HL-60/S4 treated with phorbol 12-myristate 13-acetate at 8.2 ng/mL for 4 days and 3 days (cell line): ENCODE measurements at regions not wholly inside any gene's neighbourhood (a gene's known extent, or its start where the extent isn't known, plus 50 kb on each side); places are given as distances from the start of the nearest gene placed in this dataset.

Experiments used
- in situ Hi-C: fragments of 300-500 bp; cut with MboI; formaldehyde crosslinking; loops from 2 replicates; pipeline ENCODE4 v1.15.0; 2022; ENCODE audit warnings: low sequenced_read_pairs

DNA sequence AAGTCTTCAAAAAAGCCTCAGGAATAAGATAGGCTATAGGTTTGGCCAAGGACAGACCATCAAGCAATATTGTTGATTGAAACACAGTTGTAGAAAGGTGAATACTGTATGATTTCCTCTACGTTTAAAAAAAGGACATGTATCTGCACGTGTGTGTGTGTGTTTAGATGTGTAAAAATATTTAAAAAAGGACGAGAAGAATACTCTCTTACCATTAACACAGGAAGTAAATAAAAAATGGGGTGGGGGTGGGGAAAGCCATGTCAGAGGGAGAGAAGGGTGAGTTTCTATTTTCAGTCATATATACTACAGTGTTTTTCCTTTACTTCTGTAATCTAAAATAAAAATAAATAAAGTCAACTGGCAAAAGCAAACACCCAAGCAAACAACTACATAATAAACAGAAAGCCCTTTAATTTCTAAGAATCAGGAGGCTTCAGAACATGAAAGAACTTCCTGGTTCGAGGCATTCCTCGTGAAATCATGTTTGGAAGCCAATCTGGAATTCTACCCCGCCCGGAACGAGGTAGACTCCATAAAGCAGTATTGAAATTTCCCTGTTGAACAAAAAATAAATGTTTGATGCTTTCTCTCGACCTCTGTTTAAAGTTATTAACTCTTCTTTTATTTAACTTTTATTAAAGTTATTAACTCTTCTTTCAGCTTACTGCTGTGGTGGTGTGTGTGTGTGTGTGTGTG lies 158.1 kb upstream of the ZNF217 start:
- in situ Hi-C loops = no loop called here

DNA sequence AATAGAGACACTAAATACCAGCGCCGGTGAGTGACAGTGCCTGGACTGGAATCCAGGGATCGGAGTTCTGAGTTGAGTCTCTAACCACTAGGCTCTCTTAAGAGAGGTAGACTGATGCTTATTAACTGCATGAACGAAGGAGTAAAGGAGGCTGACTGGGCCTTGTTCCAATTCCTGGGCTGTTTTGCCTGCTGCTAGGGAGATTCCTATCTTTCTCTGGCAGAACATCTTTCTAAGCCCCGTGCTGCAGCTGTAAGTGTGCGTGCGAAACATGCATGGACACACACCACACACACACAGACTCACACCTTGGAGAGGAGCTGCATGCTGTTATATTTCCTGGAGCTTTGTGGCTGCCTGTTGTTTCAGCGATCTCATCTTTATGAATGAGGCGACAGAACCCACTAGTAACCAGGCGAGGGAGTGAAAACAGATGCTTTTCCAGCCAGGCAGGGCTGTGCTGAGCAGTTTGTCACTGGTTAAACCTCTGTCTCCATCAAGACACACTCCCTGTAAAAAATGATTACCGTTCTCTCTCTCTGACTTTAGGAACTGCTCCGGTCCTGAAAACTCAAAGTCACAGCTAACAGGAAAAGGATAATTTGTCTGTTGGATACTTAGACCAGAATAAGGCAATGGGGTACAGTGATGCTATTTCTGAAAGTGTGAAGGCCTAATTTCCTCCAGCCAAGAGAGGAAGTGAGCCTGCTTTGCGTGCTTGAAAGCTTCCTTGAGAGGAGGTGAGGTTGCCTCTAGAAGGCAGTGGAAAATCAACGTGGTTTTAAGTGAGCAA lies 157.4 kb upstream of the ZNF217 start:
- in situ Hi-C loops = no loop called here

DNA sequence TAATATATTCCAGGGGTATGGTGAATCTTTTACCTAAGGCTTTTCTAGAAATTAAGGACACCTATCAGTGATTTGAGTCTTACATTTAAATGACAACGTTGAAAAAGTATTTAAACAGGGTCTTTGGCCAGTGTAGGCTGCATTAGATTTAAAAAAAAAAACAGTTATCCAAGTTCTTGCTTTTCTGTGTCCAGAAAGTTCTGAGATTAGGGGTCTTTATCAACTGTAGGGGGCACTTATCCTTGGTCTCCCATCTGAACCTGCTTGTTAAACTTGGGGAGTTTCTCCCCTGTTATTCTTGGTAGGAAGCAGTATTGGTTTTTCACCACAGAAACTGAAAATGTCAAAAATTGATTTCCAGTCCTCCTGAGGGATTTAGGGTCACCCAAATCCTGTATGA lies 155.9 kb upstream of the ZNF217 start:
- in situ Hi-C loops = loop anchor here (25.0 kb wide), 1 partner anchor 188 kb away; no protein-coding TSS in a partner anchor

DNA sequence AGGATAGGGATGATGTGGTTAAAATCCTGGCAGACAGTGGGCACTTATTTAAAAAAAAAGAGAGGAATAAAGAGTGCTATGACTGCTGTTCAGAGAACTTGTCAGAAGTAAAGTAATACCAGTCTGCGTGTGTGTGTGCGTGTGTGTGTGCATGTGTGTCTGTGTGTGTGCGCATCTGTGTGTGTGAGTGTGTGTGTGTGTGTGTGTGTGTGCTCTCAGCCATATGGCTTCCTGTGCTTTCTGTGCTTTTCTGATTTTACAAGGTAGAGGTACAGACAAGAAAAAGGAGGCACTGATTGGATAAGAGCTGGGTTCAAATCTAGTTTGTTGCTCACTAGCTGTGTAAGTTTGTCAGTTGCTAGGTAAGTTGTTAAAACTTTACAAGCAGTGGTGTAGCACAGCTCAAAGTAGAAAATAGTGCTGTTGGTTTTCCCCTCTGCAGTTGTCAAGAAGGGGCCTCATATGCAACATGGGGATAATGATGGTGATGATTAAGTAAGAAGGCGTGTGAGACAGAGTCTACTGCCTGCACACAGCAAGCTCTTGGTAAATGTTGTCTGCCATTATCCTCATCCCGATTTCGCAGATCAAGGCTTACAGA lies 155.3 kb upstream of the ZNF217 start:
- in situ Hi-C loops = loop anchor here (25.0 kb wide), 1 partner anchor 188 kb away; no protein-coding TSS in a partner anchor

DNA sequence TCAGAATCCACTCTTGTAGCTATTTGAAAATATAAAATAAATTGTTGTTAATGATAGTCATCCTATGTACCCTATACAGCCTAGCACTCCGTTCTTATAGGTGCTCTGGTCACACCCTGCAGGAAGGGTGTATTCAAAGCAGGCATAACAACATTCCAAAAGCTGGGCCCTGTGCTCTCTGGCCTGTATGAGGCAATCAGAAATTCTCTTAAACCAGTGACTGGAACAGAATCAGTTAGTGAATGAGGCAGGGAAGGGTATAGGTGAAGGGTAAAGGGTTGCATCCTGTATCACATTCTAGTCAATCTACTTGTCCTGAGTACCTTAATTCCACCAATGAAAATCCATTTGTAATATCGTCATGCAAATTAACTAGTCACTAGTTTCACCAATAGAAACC lies 154.5 kb upstream of the ZNF217 start:
- in situ Hi-C loops = loop anchor here (25.0 kb wide), 1 partner anchor 189 kb away; no protein-coding TSS in a partner anchor

DNA sequence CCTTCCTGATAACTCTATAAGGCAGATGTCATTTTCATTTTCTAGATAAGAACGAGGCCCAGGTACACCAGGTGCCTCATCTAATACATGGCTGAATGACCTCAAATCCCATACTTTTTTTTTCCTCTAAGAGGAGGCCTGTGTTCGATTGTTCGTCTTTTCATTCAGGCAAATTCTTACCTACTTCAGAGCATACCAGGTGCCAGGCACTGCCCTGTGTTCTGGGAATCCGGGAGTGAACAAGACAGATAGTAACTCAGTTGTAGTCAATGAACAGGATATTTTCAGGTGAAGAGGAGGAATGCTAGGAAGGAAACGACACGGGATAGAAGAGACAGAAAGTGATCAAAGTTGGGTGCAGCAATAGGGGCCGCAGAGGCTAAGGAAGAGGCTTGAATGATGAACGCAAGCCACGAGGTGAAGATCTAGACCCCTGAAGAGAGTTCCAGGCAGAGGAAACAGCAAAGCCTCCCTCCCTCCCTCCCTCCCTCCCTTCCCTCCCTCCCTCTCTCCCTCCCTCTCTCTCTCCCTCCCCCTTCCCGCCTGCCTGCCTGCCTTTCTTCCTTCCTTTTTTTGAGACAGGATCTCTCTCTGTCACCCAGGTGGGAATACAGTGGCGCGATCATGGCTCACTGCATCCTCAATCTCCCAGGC lies 150.1 kb upstream of the ZNF217 start:
- in situ Hi-C loops = loop anchor here (25.0 kb wide), 1 partner anchor 194 kb away; no protein-coding TSS in a partner anchor

DNA sequence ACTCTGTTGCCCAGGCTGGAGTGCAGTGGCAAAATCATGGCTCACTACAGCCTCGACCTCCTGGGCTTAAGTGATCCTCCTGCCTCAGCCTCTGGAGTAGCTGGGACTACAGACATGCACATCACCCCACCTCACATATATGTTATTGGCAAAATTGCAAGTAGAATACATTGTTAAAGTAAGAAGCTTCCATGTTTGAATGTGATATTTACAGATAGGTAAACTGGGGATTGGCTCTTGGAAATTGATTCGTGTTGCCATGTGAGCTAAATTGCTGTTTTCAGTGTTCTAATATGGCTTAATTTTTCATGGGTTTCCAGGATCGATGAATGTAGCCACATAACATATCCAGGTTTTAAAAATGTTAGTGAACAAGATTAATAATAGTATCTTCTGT lies 149.0 kb upstream of the ZNF217 start:
- in situ Hi-C loops = loop anchor here (25.0 kb wide), 1 partner anchor 195 kb away; no protein-coding TSS in a partner anchor

DNA sequence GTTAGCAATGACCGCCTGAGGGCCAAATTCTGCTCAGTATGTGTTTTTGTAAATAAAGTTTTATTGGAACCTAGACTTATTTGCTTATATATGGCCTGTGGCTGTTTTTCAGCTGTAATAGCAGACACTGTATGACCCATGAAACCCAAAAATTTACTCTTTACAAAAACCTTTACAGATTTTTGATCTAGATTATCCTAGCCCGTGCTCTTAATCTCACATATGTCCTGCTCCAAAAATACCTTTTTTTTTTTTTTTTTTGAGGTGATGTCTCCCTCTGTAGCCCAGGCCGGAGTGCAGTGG lies 148.0 kb upstream of the ZNF217 start:
- in situ Hi-C loops = loop anchor here (25.0 kb wide), 1 partner anchor 196 kb away; no protein-coding TSS in a partner anchor

DNA sequence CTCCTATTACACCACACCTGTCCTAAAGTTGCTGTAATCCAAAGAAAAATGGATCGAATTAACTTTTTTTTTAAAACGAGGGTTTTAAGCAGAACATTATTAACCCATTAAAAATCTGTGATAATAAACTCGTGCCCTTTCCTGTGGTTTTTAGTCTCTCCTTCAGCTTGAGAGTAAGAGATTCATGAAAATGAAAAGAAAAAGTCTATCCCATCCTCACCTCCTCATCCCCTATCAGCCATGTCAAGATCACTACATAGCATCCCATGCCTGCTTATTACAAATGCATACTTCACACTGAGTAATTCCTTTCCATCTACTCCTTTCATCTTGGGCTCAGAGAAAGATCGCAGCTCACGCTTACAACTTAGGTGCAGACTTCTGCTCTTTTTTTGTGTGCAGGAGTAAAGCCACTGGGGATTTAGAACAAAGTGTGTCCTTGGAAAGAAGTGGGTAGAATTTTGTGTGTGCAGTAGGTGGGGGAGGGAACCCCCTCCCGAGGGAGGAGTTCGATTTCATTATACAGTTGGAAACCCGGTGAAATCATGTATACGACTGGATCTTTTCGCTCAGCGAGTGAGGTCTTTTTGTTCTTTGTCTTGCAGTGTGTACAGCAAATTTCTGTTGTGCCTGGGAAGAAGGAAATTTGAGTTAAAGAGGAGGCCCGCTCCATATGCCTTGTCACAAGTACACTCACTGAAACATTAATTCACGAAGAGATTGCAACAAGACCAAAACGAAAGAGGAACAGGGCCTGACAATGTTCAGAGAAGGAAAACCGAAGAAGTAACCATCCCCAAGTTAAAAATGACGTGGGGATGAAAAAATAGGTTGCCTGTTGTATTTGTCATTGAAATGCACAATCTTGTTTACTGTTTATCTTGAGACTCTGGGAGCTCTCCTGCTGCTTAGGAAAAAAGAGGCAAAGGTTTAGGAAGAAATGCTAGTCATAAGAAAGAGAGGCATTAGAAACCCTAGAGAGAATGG lies 146.5 kb upstream of the ZNF217 start:
- in situ Hi-C loops = loop anchor here (25.0 kb wide), 1 partner anchor 197 kb away; no protein-coding TSS in a partner anchor

DNA sequence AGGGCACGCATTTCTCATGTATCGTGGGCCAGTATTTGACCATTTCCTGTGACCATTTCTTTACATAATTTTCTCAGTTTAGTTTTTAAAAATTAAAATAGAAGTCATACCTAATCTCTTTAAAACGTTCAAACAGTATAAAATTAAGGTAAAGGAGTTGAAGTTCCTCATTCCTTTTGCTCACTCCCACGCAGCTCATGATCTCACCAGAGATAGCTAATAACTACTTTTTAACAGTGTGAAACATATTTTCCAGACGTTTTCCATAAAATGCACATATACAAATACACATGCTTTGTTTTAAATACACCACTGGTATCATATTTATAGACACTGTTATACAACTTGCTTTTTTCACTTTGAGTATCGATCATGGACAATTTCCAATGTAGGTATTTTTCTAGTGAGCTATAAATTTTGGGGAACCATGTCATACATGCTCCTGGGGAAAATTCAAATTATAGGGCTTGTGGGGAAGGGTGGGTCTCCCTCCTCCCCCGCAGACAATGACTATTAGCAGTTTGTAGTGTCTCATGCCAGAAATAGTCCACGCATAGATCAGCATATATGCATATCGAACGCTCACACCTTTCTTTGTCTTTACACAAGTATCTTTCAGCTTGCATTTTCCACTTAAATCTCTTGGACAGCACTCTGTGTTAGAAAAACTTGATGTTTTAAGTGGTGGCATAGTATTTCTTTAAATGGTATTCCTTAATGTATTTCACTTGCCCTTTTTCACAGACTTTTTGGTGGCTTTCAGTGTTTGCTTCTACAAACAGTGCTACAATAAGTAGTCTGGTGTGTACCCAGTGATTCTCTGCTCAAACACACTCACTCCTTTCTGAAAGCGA lies 145.5 kb upstream of the ZNF217 start:
- in situ Hi-C loops = loop anchor here (25.0 kb wide), 1 partner anchor 198 kb away; no protein-coding TSS in a partner anchor

DNA sequence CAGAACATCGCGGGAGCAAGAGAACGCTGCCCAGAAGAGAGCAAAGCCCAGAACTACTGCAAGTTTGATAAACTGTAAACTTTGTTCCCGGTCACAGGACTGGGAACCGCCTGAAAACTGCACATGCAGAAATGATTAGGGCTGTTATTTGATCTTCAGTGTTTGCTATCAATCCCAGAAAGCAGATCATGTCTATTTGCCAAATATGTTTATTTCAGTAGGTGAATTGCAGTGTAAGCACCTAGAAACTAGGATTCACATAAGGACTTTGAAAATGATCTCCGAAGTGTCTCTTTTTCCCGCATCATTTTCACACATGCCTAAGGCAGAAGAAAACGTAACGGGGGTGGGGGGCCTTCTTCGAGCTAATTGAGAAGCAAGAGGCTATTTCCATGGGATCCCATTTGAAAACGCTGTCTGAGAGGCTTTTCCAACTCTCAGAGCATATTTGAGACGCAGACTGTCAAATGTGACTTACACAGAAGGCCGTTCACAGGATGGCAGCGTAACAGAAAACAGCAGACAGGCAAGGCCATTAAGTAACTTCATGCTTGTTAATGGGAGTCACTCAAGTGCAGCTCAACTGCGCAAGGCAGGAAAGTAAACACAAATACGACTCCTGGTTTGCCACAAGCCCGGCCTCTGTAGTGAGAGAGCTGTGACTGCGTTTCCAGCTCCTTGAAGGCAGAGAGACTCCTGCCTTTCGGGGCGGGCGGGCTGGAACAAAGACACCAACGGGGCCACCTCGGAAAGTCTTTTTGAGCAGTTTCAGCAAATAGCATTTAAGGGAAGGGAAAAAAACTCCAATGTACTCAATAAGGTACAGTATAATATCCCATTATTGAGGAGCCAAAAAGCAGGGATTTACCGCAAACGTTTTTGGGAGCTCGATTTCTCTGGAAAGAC lies 144.7 kb upstream of the ZNF217 start:
- in situ Hi-C loops = loop anchor here (25.0 kb wide), 1 partner anchor 199 kb away; no protein-coding TSS in a partner anchor

DNA sequence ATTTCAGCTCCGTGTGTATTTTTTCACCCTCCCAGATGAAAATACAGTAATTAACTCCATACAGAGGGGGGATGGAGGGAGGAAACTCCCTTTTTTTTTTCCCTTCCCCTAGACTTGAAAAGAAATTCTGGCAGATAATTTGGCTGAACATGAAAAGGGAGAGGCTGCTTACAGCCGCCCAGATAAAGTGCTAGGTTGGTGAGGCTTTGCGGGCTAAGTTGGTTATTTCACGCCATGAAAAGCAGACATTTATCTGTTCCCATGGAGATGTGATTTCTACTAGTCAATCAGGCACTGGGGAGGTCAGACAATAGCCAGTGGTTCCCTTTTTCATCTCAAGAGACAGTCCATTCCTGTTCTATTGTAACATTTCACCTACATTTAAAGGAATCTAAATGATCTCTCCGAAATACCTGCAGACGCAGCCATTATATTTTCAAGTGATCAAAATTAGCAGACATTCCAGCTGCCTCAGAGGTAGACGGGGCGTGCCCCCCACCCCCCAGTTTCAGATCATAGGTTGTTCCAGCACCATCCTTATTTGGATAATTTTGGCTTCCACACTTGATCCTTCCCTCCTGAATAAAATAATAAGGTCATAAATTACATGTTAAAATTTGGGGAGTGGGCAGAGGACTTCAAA lies 143.9 kb upstream of the ZNF217 start:
- in situ Hi-C loops = loop anchor here (25.0 kb wide), 1 partner anchor 200 kb away; no protein-coding TSS in a partner anchor

DNA sequence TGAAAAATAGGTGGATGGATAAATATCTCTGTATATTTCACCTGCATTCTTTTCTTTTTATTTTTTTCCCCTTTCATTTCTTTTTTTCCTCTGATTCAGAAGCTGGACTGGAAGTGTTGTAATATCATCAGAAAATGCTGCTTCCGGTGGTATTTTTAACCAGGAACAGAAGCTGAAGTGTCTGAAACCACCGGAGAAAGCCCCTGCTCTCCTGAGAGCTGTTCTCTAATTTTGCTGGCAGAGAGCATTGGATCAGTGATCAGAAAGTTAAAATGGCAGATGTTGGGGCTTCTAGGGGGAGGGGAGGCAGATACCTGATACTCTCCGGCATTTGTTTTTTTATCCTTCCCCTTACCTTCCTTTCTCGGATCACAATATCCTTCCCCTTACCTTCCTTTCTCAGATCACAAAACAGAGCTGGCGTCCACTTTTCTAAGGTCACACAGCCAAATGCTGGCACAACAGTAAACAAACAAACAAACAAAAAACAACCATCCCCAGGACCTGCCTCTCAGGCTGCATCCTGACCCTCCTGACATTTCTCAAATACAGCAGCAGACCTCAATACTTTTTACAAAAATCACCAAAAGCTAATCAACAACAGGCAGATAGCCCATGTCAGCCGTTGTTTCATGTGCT lies 143.2 kb upstream of the ZNF217 start:
- in situ Hi-C loops = loop anchor here (25.0 kb wide), 1 partner anchor 200 kb away; no protein-coding TSS in a partner anchor

DNA sequence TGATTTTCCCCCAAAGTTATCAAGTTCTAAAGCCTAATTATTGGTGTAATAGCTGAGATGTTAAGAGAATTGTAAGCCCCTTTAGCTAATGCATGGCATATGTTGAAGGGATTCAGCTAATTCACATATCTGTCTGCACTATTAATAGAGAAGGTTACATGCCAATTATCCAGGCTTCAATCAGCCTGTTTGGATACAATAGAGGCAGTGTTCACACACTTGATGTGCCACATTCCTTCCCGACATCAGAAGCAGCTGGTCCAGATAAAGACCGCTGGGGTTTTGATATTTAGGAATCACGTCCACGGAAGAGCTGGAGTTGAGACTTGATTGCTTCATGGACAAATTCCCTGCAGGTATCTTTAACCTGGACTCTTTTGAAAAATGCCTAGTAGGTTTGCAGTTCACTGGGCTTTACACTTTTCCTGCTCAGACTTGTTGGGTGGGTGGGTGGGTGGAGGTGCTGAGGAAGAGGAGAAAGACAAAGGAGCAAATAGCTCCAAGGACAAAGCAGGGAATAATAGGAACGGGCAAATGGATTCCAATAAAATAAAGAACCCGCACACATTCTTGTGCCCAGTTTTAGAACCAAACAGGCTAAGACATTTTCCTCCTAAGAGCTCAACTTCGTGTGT lies 142.6 kb upstream of the ZNF217 start:
- in situ Hi-C loops = loop anchor here (25.0 kb wide), 1 partner anchor 201 kb away; no protein-coding TSS in a partner anchor

DNA sequence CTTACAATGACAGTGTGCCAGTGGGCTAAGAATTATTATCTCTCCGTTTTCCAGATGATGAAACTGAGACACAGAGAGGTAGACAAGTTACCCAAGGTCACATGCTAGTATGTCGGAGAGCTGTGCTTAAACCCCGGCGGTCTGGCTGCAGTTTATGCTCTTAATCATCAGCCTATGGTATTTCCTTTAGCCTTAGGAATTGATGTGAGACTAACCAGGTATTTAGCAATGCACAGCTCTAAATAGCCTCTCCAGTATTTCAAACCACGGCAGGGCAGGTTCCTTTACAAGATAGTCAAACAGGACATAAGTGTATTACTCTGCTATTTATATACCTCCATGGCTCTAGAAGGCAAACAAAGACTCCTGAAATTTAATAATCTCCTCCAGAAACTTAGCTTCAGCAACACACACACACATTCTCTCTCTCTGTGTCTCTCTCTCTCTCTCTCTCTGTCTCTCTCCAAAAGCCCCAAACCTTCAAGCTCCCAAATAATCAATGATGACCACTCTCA lies 142.0 kb upstream of the ZNF217 start:
- in situ Hi-C loops = loop anchor here (25.0 kb wide), 1 partner anchor 202 kb away; no protein-coding TSS in a partner anchor
